ENCODE measurements at regions not wholly inside any gene's neighbourhood (a gene's known extent, or its start where the extent isn't known, plus 50 kb on each side); places are given as distances from the start of the nearest gene placed in this dataset.
A peak's percentile ranks its signal among the peaks of the same experiment; 100 is the strongest.

DNA sequence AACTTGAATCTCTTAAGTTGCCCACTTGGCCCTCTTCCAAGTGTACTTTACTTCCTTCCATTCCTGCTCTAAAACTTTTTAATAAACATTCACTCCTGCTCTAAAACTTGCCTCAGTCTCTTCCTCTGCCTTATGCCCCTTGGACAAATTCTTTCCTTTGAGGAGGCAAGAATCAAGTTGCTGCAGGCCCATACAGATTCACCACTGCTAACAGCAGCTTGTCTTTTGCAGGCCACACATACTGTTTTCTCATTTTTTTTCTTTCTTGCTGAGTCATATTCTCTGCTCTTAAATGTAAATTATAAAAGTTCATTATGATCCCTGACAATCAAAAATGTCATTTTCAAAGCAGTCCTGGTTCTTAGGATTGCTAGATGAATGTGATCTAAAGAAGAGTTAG lies 1820.8 kb upstream of the FLRT2 start:
- H3K4me3 ChIP-seq (replicated peaks in 1 of 3; ENCODE audit: insufficient read depth in 1 of 3, low read depth in 1 of 3, low read length in 3 of 3), result no peak overlapping the region
- no peaks in the 10 kb centered on the region for H3K36me3 ChIP-seq (ENCODE audit: control insufficient read depth in 2 of 2, extremely low read depth in 1 of 2, insufficient read depth in 2 of 2, low read length in 2 of 2)
- DNase-seq (ENCODE audit: low read depth, low spot score), result peak; percentile 23
- ChIA-PET CTCF (no interaction called here), POLR2A (no interaction called here)
- H3K4me1 ChIP-seq (ENCODE audit: control insufficient read depth, extremely low read depth, insufficient read depth, low read length), result peaks cover 11% of the 10 kb centered on the region
- H3K27me3 ChIP-seq (ENCODE audit: control insufficient read depth in 2 of 2, insufficient read depth in 2 of 2, low read length in 2 of 2), result no peaks in the 10 kb centered on the region
- no peak overlapping the region for H2AFZ ChIP-seq (ENCODE audit: low read depth, low read length)
- H3K27ac ChIP-seq (ENCODE audit: insufficient read depth, low read depth, low read length), result no peak overlapping the region
- FAIRE-seq, result no peak
- BruUV-seq (replicated peaks), result no TSS peak
- no peak overlapping the region for H3K9ac ChIP-seq (replicated peaks; ENCODE audit: extremely low read depth, insufficient read depth, low read length)
- no peaks in the 10 kb centered on the region for H3K9me1 ChIP-seq (replicated peaks; ENCODE audit: control insufficient read depth, extremely low read depth, insufficient read depth, low read length)
- no peaks in the 10 kb centered on the region for H3K9me3 ChIP-seq (replicated peaks; ENCODE audit: control insufficient read depth, insufficient read depth, low read length)
- dilution Hi-C loops (cut with MboI; ENCODE audit: extremely low pct_ligation_motif_present, low sequenced_read_pairs) (no loop called here), intact Hi-C loops (cut with micrococcal nuclease) (no loop called here)
- no peaks in the 10 kb centered on the region for H4K20me1 ChIP-seq (replicated peaks; ENCODE audit: control insufficient read depth, extremely low read depth, insufficient read depth, low read length)
- no peak overlapping the region for H3K4me2 ChIP-seq (ENCODE audit: insufficient read depth, low read length)
- no peaks in the 10 kb centered on the region for H3K79me2 ChIP-seq (ENCODE audit: control insufficient read depth, insufficient read depth, low read length)
- TF ChIP-seq JUN (IDR thresholded peaks at IDR 0.05; ENCODE audit: borderline replicate concordance, insufficient read depth, insufficient read length, low read depth) (no peak), FOS (IDR thresholded peaks at IDR 0.05; ENCODE audit: borderline replicate concordance, insufficient read depth, low read length) (peak; percentile 10), MYC (IDR thresholded peaks at IDR 0.05; ENCODE audit: low read depth, low read length) (no peak)
- TF ChIP-seq, protein P1, sequence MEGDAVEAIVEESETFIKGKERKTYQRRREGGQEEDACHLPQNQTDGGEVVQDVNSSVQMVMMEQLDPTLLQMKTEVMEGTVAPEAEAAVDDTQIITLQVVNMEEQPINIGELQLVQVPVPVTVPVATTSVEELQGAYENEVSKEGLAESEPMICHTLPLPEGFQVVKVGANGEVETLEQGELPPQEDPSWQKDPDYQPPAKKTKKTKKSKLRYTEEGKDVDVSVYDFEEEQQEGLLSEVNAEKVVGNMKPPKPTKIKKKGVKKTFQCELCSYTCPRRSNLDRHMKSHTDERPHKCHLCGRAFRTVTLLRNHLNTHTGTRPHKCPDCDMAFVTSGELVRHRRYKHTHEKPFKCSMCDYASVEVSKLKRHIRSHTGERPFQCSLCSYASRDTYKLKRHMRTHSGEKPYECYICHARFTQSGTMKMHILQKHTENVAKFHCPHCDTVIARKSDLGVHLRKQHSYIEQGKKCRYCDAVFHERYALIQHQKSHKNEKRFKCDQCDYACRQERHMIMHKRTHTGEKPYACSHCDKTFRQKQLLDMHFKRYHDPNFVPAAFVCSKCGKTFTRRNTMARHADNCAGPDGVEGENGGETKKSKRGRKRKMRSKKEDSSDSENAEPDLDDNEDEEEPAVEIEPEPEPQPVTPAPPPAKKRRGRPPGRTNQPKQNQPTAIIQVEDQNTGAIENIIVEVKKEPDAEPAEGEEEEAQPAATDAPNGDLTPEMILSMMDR (IDR thresholded peaks at IDR 0.05; ENCODE audit: extremely low read depth in 1 of 2, insufficient read depth in 1 of 2, low read depth in 1 of 2, low read length in 2 of 2), result no peak
- TF ChIP-seq, protein P2, sequence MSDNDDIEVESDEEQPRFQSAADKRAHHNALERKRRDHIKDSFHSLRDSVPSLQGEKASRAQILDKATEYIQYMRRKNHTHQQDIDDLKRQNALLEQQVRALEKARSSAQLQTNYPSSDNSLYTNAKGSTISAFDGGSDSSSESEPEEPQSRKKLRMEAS (IDR thresholded peaks at IDR 0.05; ENCODE audit: insufficient read depth, insufficient read length), result no peak

DNA sequence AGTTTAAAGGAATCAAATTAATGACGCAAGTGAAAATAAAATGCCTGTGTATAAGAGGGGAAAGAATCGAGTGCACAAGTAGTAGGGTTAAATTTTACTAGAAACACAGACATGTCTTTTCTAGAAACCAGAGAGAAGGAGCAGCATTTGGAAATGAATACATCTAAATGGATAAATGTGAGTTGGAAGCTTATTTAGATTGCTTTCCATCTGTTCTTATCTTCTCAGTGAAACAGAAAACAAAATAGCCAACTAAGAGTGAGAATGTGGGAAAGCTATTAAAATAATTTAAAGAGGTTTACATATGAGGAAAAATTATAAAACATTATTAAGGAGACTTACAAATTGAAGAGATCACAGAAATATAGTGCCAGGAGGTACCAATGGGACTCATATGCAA lies 1818.9 kb upstream of the FLRT2 start:
- no peak for FAIRE-seq

More for the DNA sequence above, 1818.9 kb upstream of the FLRT2 start:
- Histone ChIP-seq H3K4me2 (ENCODE audit: insufficient read depth, low read length) (no peak overlapping the region), H3K79me2 (ENCODE audit: control insufficient read depth, insufficient read depth, low read length) (no peaks in the 10 kb centered on the region), H4K20me1 (replicated peaks; ENCODE audit: control insufficient read depth, extremely low read depth, insufficient read depth, low read length) (no peaks in the 10 kb centered on the region), H3K9me3 (replicated peaks; ENCODE audit: control insufficient read depth, insufficient read depth, low read length) (no peaks in the 10 kb centered on the region), H3K4me1 (ENCODE audit: control insufficient read depth, extremely low read depth, insufficient read depth, low read length) (peaks cover 11% of the 10 kb centered on the region), H3K27me3 (ENCODE audit: control insufficient read depth in 2 of 2, insufficient read depth in 2 of 2, low read length in 2 of 2) (no peaks in the 10 kb centered on the region), H3K27ac (ENCODE audit: insufficient read depth, low read depth, low read length) (no peak overlapping the region), H2AFZ (ENCODE audit: low read depth, low read length) (no peak overlapping the region), H3K9ac (replicated peaks; ENCODE audit: extremely low read depth, insufficient read depth, low read length) (no peak overlapping the region), H3K36me3 (ENCODE audit: control insufficient read depth in 2 of 2, extremely low read depth in 1 of 2, insufficient read depth in 2 of 2, low read length in 2 of 2) (no peaks in the 10 kb centered on the region), H3K9me1 (replicated peaks; ENCODE audit: control insufficient read depth, extremely low read depth, insufficient read depth, low read length) (no peaks in the 10 kb centered on the region), H3K4me3 (replicated peaks in 1 of 3; ENCODE audit: insufficient read depth in 1 of 3, low read depth in 1 of 3, low read length in 3 of 3) (no peak overlapping the region)
- POLR2A ChIA-PET, result no interaction called here
- no TSS peak for BruUV-seq (replicated peaks)
- dilution Hi-C loops (cut with MboI; ENCODE audit: extremely low pct_ligation_motif_present, low sequenced_read_pairs), result no loop called here
- TF ChIP-seq POLR2AphosphoS5 (IDR thresholded peaks at IDR 0.05; ENCODE audit: insufficient read depth, low read depth, low read length) (no peak), EZH2 (IDR thresholded peaks at IDR 0.05; ENCODE audit: borderline replicate concordance, low read depth, low read length, severe bottlenecking) (no peak), GATA2 (IDR thresholded peaks at IDR 0.05; ENCODE audit: insufficient read depth, insufficient read length, low read depth, low read length) (no peak), JUN (IDR thresholded peaks at IDR 0.05; ENCODE audit: borderline replicate concordance, insufficient read depth, insufficient read length, low read depth) (no peak), POLR2A (IDR thresholded peaks at IDR 0.05; ENCODE audit: low read depth, low read length) (no peak), MYC (IDR thresholded peaks at IDR 0.05; ENCODE audit: low read depth, low read length) (no peak), FOS (IDR thresholded peaks at IDR 0.05; ENCODE audit: borderline replicate concordance, insufficient read depth, low read length) (no peak)
- TF ChIP-seq, protein P2 (IDR thresholded peaks at IDR 0.05; ENCODE audit: insufficient read depth, insufficient read length), result no peak
- TF ChIP-seq, protein P1 (IDR thresholded peaks at IDR 0.05; ENCODE audit: extremely low read depth in 1 of 2, insufficient read depth in 1 of 2, low read depth in 1 of 2, low read length in 2 of 2), result no peak
- DNase-seq (ENCODE audit: low read depth, low spot score), result no peak
- CTCF ChIA-PET, result no interaction called here
- intact Hi-C loops (cut with micrococcal nuclease), result no loop called here
